ENCODE measurements at regions not wholly inside any gene's neighbourhood (a gene's known extent, or its start where the extent isn't known, plus 50 kb on each side); places are given as distances from the start of the nearest gene placed in this dataset.

GRCh38 chr12:72978999-72979398 lies 706.8 kb downstream of the TRHDE start:
- H4K20me1 ChIP-seq (ENCODE audit: control insufficient read depth, insufficient read depth, insufficient read length): no peaks in the 10 kb centered on the region
- H3K27me3 ChIP-seq (ENCODE audit: insufficient read depth, low read length): no peaks in the 10 kb centered on the region
- H2BK120ac ChIP-seq (ENCODE audit: low read depth, low read length, poor library complexity, severe bottlenecking): no peak overlapping the region
- H3K4ac ChIP-seq (ENCODE audit: low read depth, low read length): no peak overlapping the region
- H4K91ac ChIP-seq (ENCODE audit: insufficient read length, low read depth, low read length): no peak overlapping the region
- H3K27ac ChIP-seq (ENCODE audit: insufficient read length, low read depth, low read length): no peak overlapping the region
- H2BK12ac ChIP-seq (ENCODE audit: insufficient read length, low read depth, low read length): no peak overlapping the region
- no peaks in the 10 kb centered on the region for H3K27me3 Mint-ChIP-seq (ENCODE audit: low read depth)
- no peak overlapping the region for H2AFZ ChIP-seq (ENCODE audit: low read length)
- H3K9ac ChIP-seq (ENCODE audit: extremely low read depth, insufficient read length, low read length): no peak overlapping the region
- no peak overlapping the region for H4K8ac ChIP-seq (replicated peaks; ENCODE audit: insufficient read length, low read depth, low read length)
- H3K4me1 ChIP-seq (ENCODE audit: insufficient read depth, low read length): peaks cover 3% of the 10 kb centered on the region; the same call in 1 of the 2 replicates
- TF ChIP-seq CTCF (conservative IDR thresholded peaks at IDR 0.05): no peak
- peaks cover 10 to 12% of the 10 kb centered on the region in 2 experiments; a peak in 4 of 5 replicates for H3K9me3 Mint-ChIP-seq
- H3K9me3 ChIP-seq (ENCODE audit: control insufficient read depth, low read depth, low read length): no peaks in the 10 kb centered on the region
- no peak overlapping the region for H3K14ac ChIP-seq (ENCODE audit: insufficient read depth, low read length)
- WGBS (ENCODE audit: extremely low coverage, insufficient read length, low lambda C conversion rate): no CpG with 5 or more reads among the region's 4 CpGs
- peaks cover 8 to 9% of the 10 kb centered on the region in 2 experiments for H3K4me1 Mint-ChIP-seq
- H3K36me3 Mint-ChIP-seq (ENCODE audit: insufficient read depth in 1 of 3, low read depth in 3 of 3): peaks cover 4 to 11% (median 10%) of the 10 kb centered on the region in 3 experiments; a peak in 5 of 7 replicates
- no peak overlapping the region for H2AK5ac ChIP-seq (ENCODE audit: insufficient read length, low read length)
- H3K4me2 ChIP-seq (ENCODE audit: insufficient read depth, insufficient read length, low read length): no peak overlapping the region
- no peak overlapping the region for H3K27ac Mint-ChIP-seq
- H3K56ac ChIP-seq (ENCODE audit: insufficient read length, low read depth, low read length): no peak overlapping the region
- H3K18ac ChIP-seq (ENCODE audit: insufficient read length, low read depth, low read length): no peak overlapping the region
- no peak overlapping the region for H3K23ac ChIP-seq (ENCODE audit: insufficient read length, low read depth, low read length)
- H3K79me2 ChIP-seq (ENCODE audit: insufficient read depth, low read length): no peaks in the 10 kb centered on the region
- no peaks in the 10 kb centered on the region for H3K23me2 ChIP-seq (ENCODE audit: insufficient read length, low read depth, low read length, poor library complexity, severe bottlenecking)
- no peak for DNase-seq
- no peak overlapping the region for H4K5ac ChIP-seq (ENCODE audit: insufficient read length, low read depth, low read length)
- no peaks in the 10 kb centered on the region for H3K79me1 ChIP-seq (ENCODE audit: insufficient read depth, low read depth, low read length, poor library complexity, severe bottlenecking)
- no peak overlapping the region for H2BK5ac ChIP-seq (ENCODE audit: insufficient read length, low read length)
- H3T11ph ChIP-seq (ENCODE audit: low read length): no peak overlapping the region
- H2BK20ac ChIP-seq (ENCODE audit: low read depth, low read length, poor library complexity, severe bottlenecking): no peak overlapping the region
- H2BK15ac ChIP-seq (ENCODE audit: low read depth, low read length): no peak overlapping the region
- no peak overlapping the region for H3K4me3 Mint-ChIP-seq

Measured in H9 (cell line).